ENCODE measurements at regions not wholly inside any gene's neighbourhood (a gene's known extent, or its start where the extent isn't known, plus 50 kb on each side); places are given as distances from the start of the nearest gene placed in this dataset.

DNA sequence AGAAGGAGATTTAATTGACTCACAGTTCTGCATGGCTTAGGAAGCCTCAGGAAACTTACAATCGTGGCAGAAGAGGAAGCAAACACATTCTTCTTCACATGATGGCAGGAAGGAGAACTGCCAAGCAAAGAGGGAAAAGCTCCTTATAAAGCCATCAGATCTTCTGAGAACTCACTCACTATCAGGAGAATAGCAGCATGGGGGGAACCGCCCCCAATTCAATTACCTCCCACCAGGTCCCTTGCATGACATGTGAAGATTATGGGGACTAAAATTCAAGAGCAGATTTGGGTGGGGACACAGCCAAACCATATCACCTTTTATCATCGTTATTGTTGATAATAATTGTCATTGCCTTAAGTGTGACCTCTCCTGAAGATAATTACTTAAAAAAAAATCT, 197.9 kb upstream of the SLC14A2 start:
- Histone ChIP-seq H3K9me3 (no peaks in the 10 kb centered on the region), H3K27me3 (ENCODE audit: insufficient read depth) (no peaks in the 10 kb centered on the region), H4K20me1 (ENCODE audit: insufficient read depth) (no peaks in the 10 kb centered on the region), H3K4me2 (no peak overlapping the region), H2AFZ (ENCODE audit: low read depth) (no peak overlapping the region), H3K4me1 (ENCODE audit: control insufficient read depth in 1 of 2, insufficient read depth in 2 of 2, low read depth in 1 of 2, low read length in 1 of 2) (peaks cover 0 to 18% of the 10 kb centered on the region in 2 experiments; a peak in 2 of 4 replicates), H3K79me2 (ENCODE audit: insufficient read depth) (no peaks in the 10 kb centered on the region), H3F3A (replicated peaks; ENCODE audit: insufficient read depth) (no peaks in the 10 kb centered on the region), H3K27ac (ENCODE audit: low read depth in 2 of 2, low read length in 1 of 2) (no peak overlapping the region; a peak in 1 of 4 replicates), H3K9me2 (no peaks in the 10 kb centered on the region), H3K4me3 (ENCODE audit: low read depth in 2 of 2, low read length in 1 of 2) (no peak overlapping the region), H3K9ac (no peak overlapping the region), H3K36me3 (replicated peaks in 1 of 2; ENCODE audit: control insufficient read depth in 1 of 2, insufficient read depth in 2 of 2, low read length in 1 of 2) (no peaks in the 10 kb centered on the region)
- ChIA-PET CTCF (interaction anchor here (1.4 kb wide), 2 partner anchors 13 to 33 kb away, joined by 3 to 4 read pairs; no protein-coding TSS in a partner anchor), POLR2A (no interaction called here)
- no peak for DNase-seq
- TF ChIP-seq FOXM1 (IDR thresholded peaks at IDR 0.05; ENCODE audit: low read depth) (no peak), SIN3A (IDR thresholded peaks at IDR 0.05; ENCODE audit: borderline replicate concordance, low read depth, low read length) (no peak), TEAD4 (IDR thresholded peaks at IDR 0.05; ENCODE audit: borderline replicate concordance, insufficient read depth) (no peak), CTCF (IDR thresholded peaks at IDR 0.05) (no peak), EP300 (IDR thresholded peaks at IDR 0.05; ENCODE audit: borderline replicate concordance in 1 of 2, low read depth in 1 of 2, low read length in 1 of 2) (no peak), MXI1 (IDR thresholded peaks at IDR 0.05; ENCODE audit: low read depth, low read length) (no peak), MEF2A (IDR thresholded peaks at IDR 0.05; ENCODE audit: borderline replicate concordance, low read depth) (no peak), RXRA (IDR thresholded peaks at IDR 0.05; ENCODE audit: borderline replicate concordance, low read depth) (no peak), USF2 (IDR thresholded peaks at IDR 0.05; ENCODE audit: borderline replicate concordance, low read depth, low read length) (no peak), ELF1 (IDR thresholded peaks at IDR 0.05) (no peak), FOSL2 (IDR thresholded peaks at IDR 0.05; ENCODE audit: borderline replicate concordance, low read depth) (no peak), RFX5 (IDR thresholded peaks at IDR 0.05; ENCODE audit: low read length) (no peak)
- TF ChIP-seq, protein P1, sequence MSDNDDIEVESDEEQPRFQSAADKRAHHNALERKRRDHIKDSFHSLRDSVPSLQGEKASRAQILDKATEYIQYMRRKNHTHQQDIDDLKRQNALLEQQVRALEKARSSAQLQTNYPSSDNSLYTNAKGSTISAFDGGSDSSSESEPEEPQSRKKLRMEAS (IDR thresholded peaks at IDR 0.05; ENCODE audit: low read depth) = no peak
- WGBS (ENCODE audit: low lambda C conversion rate) = 70% methylated on average over 3 of the region's 3 CpGs

DNA sequence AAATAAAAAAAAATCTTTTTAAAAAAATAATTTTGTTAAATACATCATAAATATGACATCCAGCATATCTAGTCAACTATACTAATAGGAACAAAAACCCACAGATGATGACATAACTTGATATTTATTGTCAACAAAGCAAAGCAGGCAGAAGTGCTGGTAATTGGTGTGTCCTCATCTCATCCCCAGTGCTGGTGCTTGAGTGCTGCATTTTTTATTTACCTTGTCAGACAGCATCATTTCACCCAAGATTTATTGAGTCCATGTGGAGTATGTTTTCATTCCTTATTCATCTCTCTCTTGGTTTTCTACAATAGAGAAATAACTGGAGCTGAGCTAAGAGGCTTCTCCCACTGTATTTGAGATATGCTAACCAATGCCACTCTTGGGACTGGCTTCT, 191.6 kb upstream of the SLC14A2 start:
- Histone ChIP-seq H3K36me3 (replicated peaks in 1 of 2; ENCODE audit: control insufficient read depth in 1 of 2, insufficient read depth in 2 of 2, low read length in 1 of 2) (no peaks in the 10 kb centered on the region), H3K9me2 (no peaks in the 10 kb centered on the region), H3K4me1 (ENCODE audit: control insufficient read depth in 1 of 2, insufficient read depth in 2 of 2, low read depth in 1 of 2, low read length in 1 of 2) (no peaks in the 10 kb centered on the region; a peak in 1 of 4 replicates), H3K4me3 (ENCODE audit: low read depth in 2 of 2, low read length in 1 of 2) (no peak overlapping the region), H4K20me1 (ENCODE audit: insufficient read depth) (no peaks in the 10 kb centered on the region), H3K9me3 (no peaks in the 10 kb centered on the region), H3F3A (replicated peaks; ENCODE audit: insufficient read depth) (no peaks in the 10 kb centered on the region), H3K4me2 (no peak overlapping the region), H3K79me2 (ENCODE audit: insufficient read depth) (no peaks in the 10 kb centered on the region), H3K9ac (no peak overlapping the region), H3K27me3 (ENCODE audit: insufficient read depth) (no peaks in the 10 kb centered on the region), H3K27ac (ENCODE audit: low read depth in 2 of 2, low read length in 1 of 2) (no peak overlapping the region), H2AFZ (ENCODE audit: low read depth) (no peak overlapping the region)
- ChIA-PET CTCF (no interaction called here), POLR2A (no interaction called here)
- DNase-seq = no peak
- no peak for TF ChIP-seq FOXJ3 (CRISPR knock-in tag; IDR thresholded peaks at IDR 0.05)

Data from SK-N-SH (cell line).